ENCODE measurements at regions not wholly inside any gene's neighbourhood (a gene's known extent, or its start where the extent isn't known, plus 50 kb on each side); places are given as distances from the start of the nearest gene placed in this dataset.

- Mint-ChIP-seq H3K36me3 (ENCODE audit: insufficient read depth) (no peaks in the 10 kb centered on the region), H3K27me3 (peaks cover 9% of the 10 kb centered on the region), H3K9me3 (no peaks in the 10 kb centered on the region), H3K4me3 (no peak overlapping the region), H3K27ac (ENCODE audit: low read depth) (no peak overlapping the region), H3K4me1 (no peaks in the 10 kb centered on the region)
- no peak for DNase-seq (ENCODE audit: low spot score in 2 of 2)
- ATAC-seq (replicated peaks; ENCODE audit: extremely low read depth, poor library complexity, severe bottlenecking) = no peak
Observed at GRCh38 chr16:85251225-85251760, 139.0 kb upstream of the CIBAR2 start.

DNA sequence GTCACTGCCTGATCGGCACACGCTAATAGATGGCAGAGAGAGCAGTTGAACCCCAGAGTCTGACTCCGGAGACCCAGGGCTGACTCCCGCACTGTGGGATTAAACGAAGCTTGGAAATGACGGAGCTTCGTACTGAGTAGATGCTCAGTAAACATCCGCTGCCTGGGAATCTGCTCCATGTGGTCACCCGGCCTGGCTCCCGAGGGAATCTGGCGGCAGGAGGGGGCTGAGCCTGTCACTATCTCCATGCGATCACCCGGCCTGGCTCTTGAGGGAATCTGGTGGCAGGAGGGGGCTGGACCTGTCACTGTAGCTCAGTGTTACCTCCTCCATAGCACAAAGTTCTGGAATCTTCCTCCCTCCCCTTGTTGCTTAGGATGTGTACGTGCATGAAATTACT lies 139.7 kb upstream of the CIBAR2 start:
- Mint-ChIP-seq H3K9me3 (no peaks in the 10 kb centered on the region), H3K27me3 (peaks cover 5% of the 10 kb centered on the region), H3K27ac (ENCODE audit: low read depth) (no peak overlapping the region), H3K4me1 (no peaks in the 10 kb centered on the region), H3K4me3 (no peak overlapping the region), H3K36me3 (ENCODE audit: insufficient read depth) (no peaks in the 10 kb centered on the region)
- ATAC-seq (replicated peaks; ENCODE audit: extremely low read depth, poor library complexity, severe bottlenecking) (no peak), DNase-seq (ENCODE audit: low spot score in 2 of 2) (no peak)

DNA sequence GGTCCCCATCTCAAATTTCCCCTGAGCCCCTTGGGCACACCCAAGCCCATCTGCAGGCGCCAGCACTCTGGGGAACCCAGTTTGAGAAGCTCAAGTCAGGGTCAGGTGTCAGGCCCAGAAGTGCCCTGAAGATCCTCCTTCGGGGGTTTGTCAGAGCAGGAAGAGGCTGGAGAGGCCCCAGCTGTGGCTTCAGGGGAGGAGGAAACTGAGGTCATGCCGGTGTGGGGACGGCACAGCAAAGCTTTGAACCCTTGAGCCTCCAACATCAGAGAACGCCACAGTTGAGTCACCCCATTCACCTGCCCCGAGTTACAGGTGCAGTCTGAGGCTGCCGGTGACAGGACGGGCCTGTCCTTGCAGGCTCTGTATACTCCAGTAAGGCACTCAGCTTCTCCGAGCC lies 140.2 kb upstream of the CIBAR2 start:
- H3K9me3 Mint-ChIP-seq = no peaks in the 10 kb centered on the region
- no peak overlapping the region for H3K27ac Mint-ChIP-seq (ENCODE audit: low read depth)
- no peaks in the 10 kb centered on the region for H3K4me1 Mint-ChIP-seq
- no peak for ATAC-seq (replicated peaks; ENCODE audit: extremely low read depth, poor library complexity, severe bottlenecking)
- H3K36me3 Mint-ChIP-seq (ENCODE audit: insufficient read depth) = no peaks in the 10 kb centered on the region
- H3K27me3 Mint-ChIP-seq = peaks cover under 1% of the 10 kb centered on the region
- H3K4me3 Mint-ChIP-seq = no peak overlapping the region
- no peak for DNase-seq (ENCODE audit: low spot score in 2 of 2)

GRCh38 chr16:85253084-85253941 lies 141.0 kb upstream of the CIBAR2 start:
- Mint-ChIP-seq H3K27me3 (no peaks in the 10 kb centered on the region), H3K9me3 (no peaks in the 10 kb centered on the region), H3K4me1 (no peaks in the 10 kb centered on the region), H3K4me3 (no peak overlapping the region), H3K36me3 (ENCODE audit: insufficient read depth) (no peaks in the 10 kb centered on the region), H3K27ac (ENCODE audit: low read depth) (no peak overlapping the region)
- ATAC-seq (replicated peaks; ENCODE audit: extremely low read depth, poor library complexity, severe bottlenecking) (peak; percentile 71), DNase-seq (ENCODE audit: low spot score in 2 of 2) (peak; percentile 39 to 48)

- H3K4me3 Mint-ChIP-seq = no peak overlapping the region
Observed at GRCh38 chr16:85254051-85254450, 141.8 kb upstream of the CIBAR2 start.

GRCh38 chr16:85254921-85255320 lies 142.6 kb upstream of the CIBAR2 start:
- Mint-ChIP-seq H3K9me3 (no peaks in the 10 kb centered on the region), H3K4me1 (no peaks in the 10 kb centered on the region), H3K4me3 (no peak overlapping the region), H3K27ac (ENCODE audit: low read depth) (no peak overlapping the region), H3K36me3 (ENCODE audit: insufficient read depth) (no peaks in the 10 kb centered on the region), H3K27me3 (peaks cover 11% of the 10 kb centered on the region)
- DNase-seq (ENCODE audit: low spot score in 2 of 2) (no peak), ATAC-seq (replicated peaks; ENCODE audit: extremely low read depth, poor library complexity, severe bottlenecking) (no peak)

More at GRCh38 chr16:85254051-85254450, 141.8 kb upstream of the CIBAR2 start:
- DNase-seq (ENCODE audit: low spot score in 2 of 2) (no peak), ATAC-seq (replicated peaks; ENCODE audit: extremely low read depth, poor library complexity, severe bottlenecking) (no peak)
- Mint-ChIP-seq H3K9me3 (no peaks in the 10 kb centered on the region), H3K36me3 (ENCODE audit: insufficient read depth) (no peaks in the 10 kb centered on the region), H3K4me1 (no peaks in the 10 kb centered on the region), H3K27ac (ENCODE audit: low read depth) (no peak overlapping the region), H3K27me3 (peaks cover 2% of the 10 kb centered on the region)

DNA sequence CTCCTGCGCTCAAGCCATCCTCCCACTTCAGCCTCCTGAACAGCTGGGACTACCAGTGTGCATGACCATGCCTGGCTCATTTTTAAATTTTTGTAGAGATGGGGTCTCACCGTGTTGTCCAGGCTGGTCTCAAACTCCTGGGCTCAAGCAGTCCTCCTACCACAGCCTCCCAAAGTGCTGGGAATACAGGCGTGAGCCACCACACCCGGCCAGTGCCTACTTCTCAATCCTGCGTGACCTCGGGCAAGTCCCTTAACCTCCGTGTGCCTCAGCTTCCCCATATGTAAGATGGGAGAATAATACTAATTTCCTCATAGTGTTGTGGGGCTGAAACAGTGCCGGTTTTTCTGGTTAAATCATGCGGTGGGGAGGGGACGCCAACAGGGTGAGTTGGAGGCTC lies 143.5 kb upstream of the CIBAR2 start:
- Mint-ChIP-seq H3K36me3 (ENCODE audit: insufficient read depth) (no peaks in the 10 kb centered on the region), H3K27me3 (peaks cover 13% of the 10 kb centered on the region), H3K9me3 (no peaks in the 10 kb centered on the region), H3K4me3 (no peak overlapping the region), H3K27ac (ENCODE audit: low read depth) (no peak overlapping the region), H3K4me1 (no peaks in the 10 kb centered on the region)
- ATAC-seq (replicated peaks; ENCODE audit: extremely low read depth, poor library complexity, severe bottlenecking) (no peak), DNase-seq (ENCODE audit: low spot score in 2 of 2) (no peak)

GRCh38 chr16:85256190-85256739 lies 144.0 kb upstream of the CIBAR2 start:
- Mint-ChIP-seq H3K27me3 (peaks cover 13% of the 10 kb centered on the region), H3K9me3 (no peaks in the 10 kb centered on the region), H3K4me1 (no peaks in the 10 kb centered on the region), H3K4me3 (no peak overlapping the region), H3K36me3 (ENCODE audit: insufficient read depth) (no peaks in the 10 kb centered on the region), H3K27ac (ENCODE audit: low read depth) (no peak overlapping the region)
- ATAC-seq (replicated peaks; ENCODE audit: extremely low read depth, poor library complexity, severe bottlenecking) (no peak), DNase-seq (ENCODE audit: low spot score in 2 of 2) (no peak)

DNA sequence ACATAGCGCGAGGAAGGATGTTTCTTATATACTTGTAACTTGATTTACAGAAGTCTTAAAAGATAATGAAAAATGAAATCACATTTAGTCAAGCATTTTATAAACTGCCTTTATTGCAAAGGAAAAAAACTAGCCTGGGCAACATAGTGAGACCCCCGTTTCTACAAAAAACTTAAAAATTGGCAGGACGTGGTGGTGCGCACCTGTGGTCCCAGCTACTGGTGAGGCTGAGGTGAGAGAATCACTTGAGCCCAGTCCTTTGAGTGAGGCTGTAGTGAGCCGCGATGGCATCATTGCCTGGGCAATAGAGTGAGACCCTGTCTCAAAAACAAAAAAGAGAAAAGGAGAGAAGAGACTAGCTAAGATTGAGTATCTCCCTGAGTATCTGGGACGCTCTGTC lies 145.2 kb upstream of the CIBAR2 start:
- no peaks in the 10 kb centered on the region for H3K9me3 Mint-ChIP-seq
- no peak for DNase-seq (ENCODE audit: low spot score in 2 of 2)
- H3K27ac Mint-ChIP-seq (ENCODE audit: low read depth) = no peak overlapping the region
- no peaks in the 10 kb centered on the region for H3K36me3 Mint-ChIP-seq (ENCODE audit: insufficient read depth)
- no peaks in the 10 kb centered on the region for H3K4me1 Mint-ChIP-seq
- H3K27me3 Mint-ChIP-seq = peaks cover 19% of the 10 kb centered on the region
- ATAC-seq (replicated peaks; ENCODE audit: extremely low read depth, poor library complexity, severe bottlenecking) = no peak
- H3K4me3 Mint-ChIP-seq = no peak overlapping the region

- Mint-ChIP-seq H3K27me3 (peaks cover 25% of the 10 kb centered on the region), H3K27ac (ENCODE audit: low read depth) (no peak overlapping the region), H3K36me3 (ENCODE audit: insufficient read depth) (no peaks in the 10 kb centered on the region), H3K4me1 (no peaks in the 10 kb centered on the region), H3K9me3 (no peaks in the 10 kb centered on the region), H3K4me3 (no peak overlapping the region)
- ATAC-seq (replicated peaks; ENCODE audit: extremely low read depth, poor library complexity, severe bottlenecking) = no peak
- no peak for DNase-seq (ENCODE audit: low spot score in 2 of 2)
Observed at GRCh38 chr16:85258166-85258565, 145.9 kb upstream of the CIBAR2 start.

- H3K4me3 Mint-ChIP-seq = no peak overlapping the region
- DNase-seq (ENCODE audit: low spot score in 2 of 2) (no peak), ATAC-seq (replicated peaks; ENCODE audit: extremely low read depth, poor library complexity, severe bottlenecking) (no peak)
- no peaks in the 10 kb centered on the region for H3K36me3 Mint-ChIP-seq (ENCODE audit: insufficient read depth)
- H3K4me1 Mint-ChIP-seq = no peaks in the 10 kb centered on the region
- H3K27ac Mint-ChIP-seq (ENCODE audit: low read depth) = no peak overlapping the region
- H3K9me3 Mint-ChIP-seq = no peaks in the 10 kb centered on the region
- H3K27me3 Mint-ChIP-seq = peaks cover 30% of the 10 kb centered on the region
Observed at GRCh38 chr16:85258629-85259028, 146.4 kb upstream of the CIBAR2 start.

DNA sequence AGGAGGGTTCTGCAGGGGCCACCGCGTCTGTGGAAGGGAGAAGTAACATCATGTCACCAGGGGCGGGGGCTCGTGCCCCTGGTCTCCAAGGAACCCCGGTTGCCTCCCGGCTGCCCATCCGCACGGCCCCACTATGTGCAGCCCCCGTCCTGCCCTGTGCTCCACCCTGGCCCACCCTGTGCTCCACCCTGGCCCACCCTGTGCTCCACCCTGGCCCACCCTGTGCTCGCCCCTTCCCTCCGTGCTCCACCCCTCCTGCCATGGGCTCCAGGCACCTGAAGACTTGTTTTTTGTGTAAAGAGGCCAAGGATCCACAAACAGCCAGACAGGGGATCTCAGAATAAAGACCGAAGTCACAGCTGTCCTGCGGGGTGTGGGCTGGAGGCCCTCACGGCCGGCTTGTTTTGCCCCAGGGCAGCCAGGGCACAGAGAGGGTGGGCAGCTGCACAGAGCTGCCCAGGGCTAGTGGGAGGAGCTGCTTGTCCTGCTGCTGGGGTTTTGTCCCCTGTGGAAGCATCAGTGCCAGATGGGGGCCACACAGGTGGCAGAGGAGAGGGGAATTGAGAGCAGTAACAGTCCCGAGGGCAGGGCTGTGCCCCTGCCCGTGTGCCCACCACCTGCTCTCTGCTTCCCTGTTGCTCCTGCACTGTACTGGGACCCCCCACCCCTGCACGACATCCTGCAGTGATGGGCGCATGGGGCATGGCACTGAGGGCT lies 147.0 kb upstream of the CIBAR2 start:
- H3K4me1 Mint-ChIP-seq = no peaks in the 10 kb centered on the region
- H3K36me3 Mint-ChIP-seq (ENCODE audit: insufficient read depth) = no peaks in the 10 kb centered on the region
- ATAC-seq (replicated peaks; ENCODE audit: extremely low read depth, poor library complexity, severe bottlenecking) = no peak
- H3K27ac Mint-ChIP-seq (ENCODE audit: low read depth) = no peak overlapping the region
- no peak overlapping the region for H3K4me3 Mint-ChIP-seq
- DNase-seq (ENCODE audit: low spot score in 2 of 2) = no peak
- peaks cover 35% of the 10 kb centered on the region for H3K27me3 Mint-ChIP-seq
- H3K9me3 Mint-ChIP-seq = no peaks in the 10 kb centered on the region

DNA sequence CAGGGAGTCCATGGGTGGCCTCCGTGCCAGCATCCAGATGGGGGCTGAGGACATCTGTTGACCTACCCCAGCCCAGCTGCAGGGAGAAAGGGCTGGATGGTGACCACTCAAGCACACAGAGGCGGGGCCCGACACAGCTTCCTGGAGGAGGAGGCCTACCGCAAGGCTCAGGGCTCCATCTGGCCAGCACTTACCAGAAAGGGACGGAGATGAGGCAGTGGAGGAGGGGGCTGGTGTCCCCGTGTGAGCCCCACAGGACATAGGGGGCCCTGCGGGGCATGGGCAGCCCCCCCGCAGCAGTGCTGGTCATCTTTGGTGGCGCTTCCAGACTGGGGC lies 147.5 kb upstream of the CIBAR2 start:
- no peak overlapping the region for H3K27ac Mint-ChIP-seq (ENCODE audit: low read depth)
- ATAC-seq (replicated peaks; ENCODE audit: extremely low read depth, poor library complexity, severe bottlenecking) (no peak), DNase-seq (ENCODE audit: low spot score in 2 of 2) (no peak)
- no peaks in the 10 kb centered on the region for H3K4me1 Mint-ChIP-seq
- H3K9me3 Mint-ChIP-seq = no peaks in the 10 kb centered on the region
- H3K27me3 Mint-ChIP-seq = peaks cover 40% of the 10 kb centered on the region
- no peaks in the 10 kb centered on the region for H3K36me3 Mint-ChIP-seq (ENCODE audit: insufficient read depth)
- no peak overlapping the region for H3K4me3 Mint-ChIP-seq

All from central memory CD8-positive, alpha-beta T cell (primary cell).